ENCODE measurements at regions not wholly inside any gene's neighbourhood (a gene's known extent, or its start where the extent isn't known, plus 50 kb on each side); places are given as distances from the start of the nearest gene placed in this dataset.

DNA sequence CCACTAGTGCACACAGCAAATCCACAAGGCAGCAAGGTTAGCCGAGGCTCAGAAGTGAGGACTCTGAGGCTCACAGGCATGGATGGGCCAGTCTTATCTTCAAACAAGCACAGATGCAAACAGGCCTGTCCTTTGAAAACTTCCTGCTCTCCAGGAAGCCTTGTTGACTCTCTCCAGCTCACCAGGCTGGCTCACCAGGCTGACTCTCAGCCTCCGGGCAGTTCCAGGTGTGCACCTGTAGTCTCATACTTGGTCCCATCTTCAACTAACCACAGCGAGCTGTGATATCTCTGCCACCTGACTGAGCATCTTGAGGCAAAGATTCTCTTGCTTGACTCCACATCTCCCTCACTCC, 173.9 kb upstream of the ZMIZ1 start:
- no peaks in the 10 kb centered on the region for H3K27me3 ChIP-seq (ENCODE audit: control insufficient read depth in 3 of 3, insufficient read depth in 3 of 3, low read length in 2 of 3)
- TF ChIP-seq, protein P1, sequence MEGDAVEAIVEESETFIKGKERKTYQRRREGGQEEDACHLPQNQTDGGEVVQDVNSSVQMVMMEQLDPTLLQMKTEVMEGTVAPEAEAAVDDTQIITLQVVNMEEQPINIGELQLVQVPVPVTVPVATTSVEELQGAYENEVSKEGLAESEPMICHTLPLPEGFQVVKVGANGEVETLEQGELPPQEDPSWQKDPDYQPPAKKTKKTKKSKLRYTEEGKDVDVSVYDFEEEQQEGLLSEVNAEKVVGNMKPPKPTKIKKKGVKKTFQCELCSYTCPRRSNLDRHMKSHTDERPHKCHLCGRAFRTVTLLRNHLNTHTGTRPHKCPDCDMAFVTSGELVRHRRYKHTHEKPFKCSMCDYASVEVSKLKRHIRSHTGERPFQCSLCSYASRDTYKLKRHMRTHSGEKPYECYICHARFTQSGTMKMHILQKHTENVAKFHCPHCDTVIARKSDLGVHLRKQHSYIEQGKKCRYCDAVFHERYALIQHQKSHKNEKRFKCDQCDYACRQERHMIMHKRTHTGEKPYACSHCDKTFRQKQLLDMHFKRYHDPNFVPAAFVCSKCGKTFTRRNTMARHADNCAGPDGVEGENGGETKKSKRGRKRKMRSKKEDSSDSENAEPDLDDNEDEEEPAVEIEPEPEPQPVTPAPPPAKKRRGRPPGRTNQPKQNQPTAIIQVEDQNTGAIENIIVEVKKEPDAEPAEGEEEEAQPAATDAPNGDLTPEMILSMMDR (IDR thresholded peaks at IDR 0.05; ENCODE audit: control extremely low read depth, extremely low read depth), result no peak
- H3K4me1 ChIP-seq (ENCODE audit: control insufficient read depth in 5 of 5, insufficient read depth in 5 of 5, low read length in 5 of 5), result peaks cover 0 to 7% (median 0%) of the 10 kb centered on the region in 5 donors
- WGBS, 2 donors, result 91 to 94% methylated on average over 3 of the region's 3 CpGs
- H3K36me3 ChIP-seq (ENCODE audit: control insufficient read depth in 4 of 4, insufficient read depth in 4 of 4, low read length in 4 of 4), result no peaks in the 10 kb centered on the region
- no peak overlapping the region for H3K9ac ChIP-seq (ENCODE audit: insufficient read depth in 1 of 2, low read length in 2 of 2)
- DNase-seq (no peak), ATAC-seq (ENCODE audit: insufficient read depth, low FRiP score) (no peak)
- H3K9me3 ChIP-seq (ENCODE audit: control insufficient read depth in 4 of 4, insufficient read depth in 3 of 4, low read length in 3 of 4), result no peaks in the 10 kb centered on the region
- H3K27ac ChIP-seq (ENCODE audit: low read depth in 1 of 2, low read length in 1 of 2), result no peak overlapping the region
- no peak overlapping the region for H3K4me3 ChIP-seq

- Histone ChIP-seq H3K36me3 (ENCODE audit: control insufficient read depth in 4 of 4, insufficient read depth in 4 of 4, low read length in 4 of 4) (no peaks in the 10 kb centered on the region), H3K9me3 (ENCODE audit: control insufficient read depth in 4 of 4, insufficient read depth in 3 of 4, low read length in 3 of 4) (no peaks in the 10 kb centered on the region), H3K4me1 (ENCODE audit: control insufficient read depth in 5 of 5, insufficient read depth in 5 of 5, low read length in 5 of 5) (peaks cover 0 to 7% (median 0%) of the 10 kb centered on the region in 5 donors), H3K27me3 (ENCODE audit: control insufficient read depth in 3 of 3, insufficient read depth in 3 of 3, low read length in 2 of 3) (no peaks in the 10 kb centered on the region), H3K27ac (ENCODE audit: low read depth in 1 of 2, low read length in 1 of 2) (no peak overlapping the region), H3K4me3 (no peak overlapping the region), H3K9ac (ENCODE audit: insufficient read depth in 1 of 2, low read length in 2 of 2) (no peak overlapping the region)
- DNase-seq (no peak), ATAC-seq (ENCODE audit: insufficient read depth, low FRiP score) (no peak)
- WGBS, 2 donors, result 87 to 90% methylated on average over 8 of the region's 8 CpGs
- TF ChIP-seq, protein P1 (IDR thresholded peaks at IDR 0.05; ENCODE audit: control extremely low read depth, extremely low read depth), result no peak
These were observed 173.3 kb upstream of the ZMIZ1 start for GRCh38 chr10:78895469-78895868.

DNA sequence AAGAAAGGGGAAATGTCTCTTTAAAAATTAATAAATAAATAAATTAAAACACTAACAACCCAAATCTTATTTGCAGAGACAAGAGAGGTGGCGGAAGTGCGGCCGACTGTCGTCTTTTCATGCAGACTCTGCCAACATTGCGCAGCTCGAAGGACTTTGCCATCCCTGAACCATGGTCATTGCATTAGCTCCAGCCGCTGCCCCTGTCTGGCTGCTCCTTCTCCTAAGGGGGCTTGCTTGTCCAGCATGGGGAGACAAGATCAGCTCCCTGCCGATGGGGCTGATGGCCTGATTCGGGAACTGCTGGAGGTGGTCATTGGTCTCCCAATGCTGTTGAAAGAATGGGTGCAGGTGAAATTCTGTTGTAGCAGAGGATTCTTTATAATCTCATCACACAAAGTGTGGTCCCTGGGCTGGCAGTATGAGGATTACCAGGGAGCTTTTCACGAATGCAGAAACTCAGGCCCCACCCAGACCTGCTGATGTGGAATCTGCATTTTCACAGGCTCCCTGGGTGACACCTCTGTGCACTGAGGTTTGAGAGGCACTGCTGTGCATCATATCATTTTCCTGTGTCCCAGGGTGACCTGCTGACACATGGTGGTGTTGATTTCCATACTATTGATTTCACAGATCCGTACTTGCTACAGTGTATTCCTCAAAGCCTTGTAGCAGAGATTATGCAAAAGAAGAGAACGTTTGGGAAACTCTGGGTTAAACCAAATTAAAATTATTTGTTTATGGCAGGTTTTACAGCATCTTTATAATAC, 172.4 kb upstream of the ZMIZ1 start:
- WGBS, 2 donors, result 63 to 76% methylated on average over 12 of the region's 12 CpGs
- ATAC-seq (ENCODE audit: insufficient read depth, low FRiP score) (no peak), DNase-seq (peak; percentile 39 to 62 (median 43))
- TF ChIP-seq, protein P1 (IDR thresholded peaks at IDR 0.05; ENCODE audit: control extremely low read depth, extremely low read depth), result no peak
- Histone ChIP-seq H3K9me3 (ENCODE audit: control insufficient read depth in 4 of 4, insufficient read depth in 3 of 4, low read length in 3 of 4) (no peaks in the 10 kb centered on the region), H3K27me3 (ENCODE audit: control insufficient read depth in 3 of 3, insufficient read depth in 3 of 3, low read length in 2 of 3) (no peaks in the 10 kb centered on the region), H3K9ac (ENCODE audit: insufficient read depth in 1 of 2, low read length in 2 of 2) (peak overlapping the region in 1 of 2 donors; percentile 44), H3K4me3 (no peak overlapping the region), H3K4me1 (ENCODE audit: control insufficient read depth in 5 of 5, insufficient read depth in 5 of 5, low read length in 5 of 5) (peaks cover 0 to 7% (median 0%) of the 10 kb centered on the region in 5 donors), H3K27ac (ENCODE audit: low read depth in 1 of 2, low read length in 1 of 2) (no peak overlapping the region), H3K36me3 (ENCODE audit: control insufficient read depth in 4 of 4, insufficient read depth in 4 of 4, low read length in 4 of 4) (no peaks in the 10 kb centered on the region)

Data from lung (tissue), 11 donors.